GM23248 (cell line): ENCODE measurements at regions not wholly inside any gene's neighbourhood (a gene's known extent, or its start where the extent isn't known, plus 50 kb on each side); places are given as distances from the start of the nearest gene placed in this dataset.

Experiments
- EZH2 ChIP-seq: fragments of 200-600 bp; sonication (generic); IDR thresholded peaks from 2 replicates; pipeline ENCODE4 v1.6.1; 2018; ENCODE audit warnings: antibody characterized with exemption, mild to moderate bottlenecking; ENCODE audit not compliant: insufficient read depth, poor library complexity, severe bottlenecking
- EZH2phosphoT487 ChIP-seq: fragments of 200-600 bp; sonication (generic); IDR thresholded peaks from 2 replicates; pipeline ENCODE4 v1.6.1; 2018; ENCODE audit warnings: antibody characterized with exemption, moderate library complexity, mild to moderate bottlenecking, low read depth; ENCODE audit not compliant: insufficient read depth

DNA sequence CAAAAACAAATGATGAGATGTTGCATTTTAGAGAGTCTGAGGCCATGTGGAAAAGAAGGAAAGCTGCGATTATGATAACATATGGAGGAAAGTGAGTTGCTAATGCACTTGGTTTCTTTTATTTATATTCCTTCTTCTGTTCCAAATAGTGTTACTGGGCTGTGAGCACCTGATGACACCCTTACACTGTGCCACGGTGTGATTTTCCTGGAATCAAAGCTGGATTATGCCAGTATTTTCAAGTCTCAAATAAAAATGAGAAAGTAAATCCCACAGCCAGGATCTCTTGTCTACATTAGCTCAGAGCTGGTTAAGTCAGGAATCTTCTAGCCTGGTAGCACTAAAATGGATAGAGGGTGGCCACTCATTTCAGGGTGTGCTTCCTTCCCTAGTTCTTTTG is 670.8 kb downstream of the TDRD15 start:
- TF ChIP-seq EZH2 = no peak
- TF ChIP-seq EZH2phosphoT487 = no peak
